ENCODE measurements at regions not wholly inside any gene's neighbourhood (a gene's known extent, or its start where the extent isn't known, plus 50 kb on each side); places are given as distances from the start of the nearest gene placed in this dataset.

- no peak overlapping the region for H2BK12ac ChIP-seq (ENCODE audit: low read length)
- H3K4me1 ChIP-seq (ENCODE audit: control insufficient read depth in 1 of 2, insufficient read depth in 2 of 2, low read length in 2 of 2), result no peaks in the 10 kb centered on the region
- no peak overlapping the region for H3K23ac ChIP-seq (ENCODE audit: low read length)
- H3K9ac ChIP-seq (ENCODE audit: low read length), result no peak overlapping the region
- DNase-seq, result no peak
- no CpG with 5 or more reads among the region's 5 CpGs for WGBS (ENCODE audit: extremely low coverage, insufficient coverage, insufficient read length)
- no peak overlapping the region for H2AK5ac ChIP-seq (ENCODE audit: low read length)
- H3K18ac ChIP-seq (ENCODE audit: low read length), result no peak overlapping the region
- no peaks in the 10 kb centered on the region for H3K79me2 ChIP-seq (ENCODE audit: control insufficient read depth, insufficient read depth, low read length, poor library complexity)
- no peak overlapping the region for H4K91ac ChIP-seq (ENCODE audit: low read depth, low read length)
- H3K36me3 ChIP-seq (ENCODE audit: control insufficient read depth in 1 of 2, insufficient read depth in 2 of 2, low read length in 2 of 2), result no peaks in the 10 kb centered on the region
- no peak overlapping the region for H4K12ac ChIP-seq (ENCODE audit: low read depth, low read length)
- H3K4me3 ChIP-seq (ENCODE audit: low read depth, low read length), result no peak overlapping the region
- H3K4me2 ChIP-seq (ENCODE audit: low read length), result no peak overlapping the region
- no peaks in the 10 kb centered on the region for H3K79me1 ChIP-seq (ENCODE audit: low read length)
- no peaks in the 10 kb centered on the region for H3K9me3 ChIP-seq (ENCODE audit: insufficient read depth, low read depth, low read length)
- no peak overlapping the region for H2BK120ac ChIP-seq (ENCODE audit: insufficient read depth, low read length, poor library complexity)
- no peak overlapping the region for H3K27ac ChIP-seq (ENCODE audit: low read depth, low read length)
- H4K8ac ChIP-seq (ENCODE audit: low read depth, low read length), result no peak overlapping the region
- H2AFZ ChIP-seq (ENCODE audit: insufficient read depth, low read length, poor library complexity), result no peak overlapping the region
- no peaks in the 10 kb centered on the region for H3K27me3 ChIP-seq (ENCODE audit: insufficient read depth, low read length)
- no peak overlapping the region for H2BK5ac ChIP-seq (ENCODE audit: low read depth, low read length, poor library complexity)
- no peak overlapping the region for H3K4ac ChIP-seq (ENCODE audit: low read depth, low read length)
- H3K14ac ChIP-seq (ENCODE audit: low read length), result no peak overlapping the region
These were observed 1165.8 kb downstream of the OLFM4 start for GRCh38 chr13:54194233-54195024.

DNA sequence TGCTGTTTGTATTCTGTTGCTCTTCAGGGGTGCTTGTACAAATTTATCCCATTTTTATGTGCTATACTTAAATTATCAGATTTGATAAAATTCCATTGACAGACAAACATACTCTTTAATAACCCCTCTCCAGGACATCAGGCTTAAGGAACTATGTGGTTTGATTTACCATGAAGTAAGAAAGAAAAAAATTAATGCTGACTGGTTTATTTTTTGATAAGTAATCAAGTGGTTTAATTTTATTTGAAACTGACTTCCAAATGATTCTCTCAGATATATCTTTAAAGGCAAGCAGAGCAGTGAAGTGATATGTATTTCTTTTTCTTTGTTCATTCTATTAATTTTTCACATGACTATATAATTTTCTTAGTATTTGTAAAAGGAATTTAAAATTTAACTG lies 1168.1 kb downstream of the OLFM4 start:
- no peaks in the 10 kb centered on the region for H3K36me3 ChIP-seq (ENCODE audit: control insufficient read depth in 1 of 2, insufficient read depth in 2 of 2, low read length in 2 of 2)
- H3K79me1 ChIP-seq (ENCODE audit: low read length), result no peaks in the 10 kb centered on the region
- H3K18ac ChIP-seq (ENCODE audit: low read length), result no peak overlapping the region
- H3K9me3 ChIP-seq (ENCODE audit: insufficient read depth, low read depth, low read length), result no peaks in the 10 kb centered on the region
- H3K27ac ChIP-seq (ENCODE audit: low read depth, low read length), result no peak overlapping the region
- H3K9ac ChIP-seq (ENCODE audit: low read length), result no peak overlapping the region
- H3K4me3 ChIP-seq (ENCODE audit: low read depth, low read length), result no peak overlapping the region
- no peak overlapping the region for H2BK12ac ChIP-seq (ENCODE audit: low read length)
- H3K4ac ChIP-seq (ENCODE audit: low read depth, low read length), result no peak overlapping the region
- no peak overlapping the region for H4K12ac ChIP-seq (ENCODE audit: low read depth, low read length)
- no peak overlapping the region for H4K8ac ChIP-seq (ENCODE audit: low read depth, low read length)
- no peak overlapping the region for H4K91ac ChIP-seq (ENCODE audit: low read depth, low read length)
- H3K23ac ChIP-seq (ENCODE audit: low read length), result no peak overlapping the region
- no peak overlapping the region for H2BK120ac ChIP-seq (ENCODE audit: insufficient read depth, low read length, poor library complexity)
- H3K4me1 ChIP-seq (ENCODE audit: control insufficient read depth in 1 of 2, insufficient read depth in 2 of 2, low read length in 2 of 2), result no peaks in the 10 kb centered on the region
- no peaks in the 10 kb centered on the region for H3K79me2 ChIP-seq (ENCODE audit: control insufficient read depth, insufficient read depth, low read length, poor library complexity)
- H2AFZ ChIP-seq (ENCODE audit: insufficient read depth, low read length, poor library complexity), result no peak overlapping the region
- H3K27me3 ChIP-seq (ENCODE audit: insufficient read depth, low read length), result no peaks in the 10 kb centered on the region
- H3K4me2 ChIP-seq (ENCODE audit: low read length), result no peak overlapping the region
- no peak overlapping the region for H2AK5ac ChIP-seq (ENCODE audit: low read length)
- no peak overlapping the region for H3K14ac ChIP-seq (ENCODE audit: low read length)
- H2BK5ac ChIP-seq (ENCODE audit: low read depth, low read length, poor library complexity), result no peak overlapping the region
- no peak for DNase-seq

DNA sequence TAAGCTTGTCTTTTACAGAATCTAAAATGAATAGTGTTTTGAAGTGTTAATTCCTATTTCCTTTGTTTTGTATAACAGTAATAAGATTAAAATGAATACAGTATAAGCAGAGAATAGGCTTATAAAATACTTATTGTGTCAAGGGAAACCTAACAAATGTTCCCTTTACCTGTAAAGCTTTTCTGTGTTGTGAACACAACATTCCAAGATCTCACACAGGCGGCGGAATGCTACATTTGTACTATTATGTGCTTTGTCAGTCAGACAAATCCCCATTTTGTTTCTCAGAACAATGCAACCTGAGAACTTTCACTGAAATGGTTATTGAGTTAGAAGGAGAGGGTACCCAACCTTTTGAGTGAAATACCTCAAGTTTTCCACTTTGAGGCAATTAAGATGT lies 1170.3 kb downstream of the OLFM4 start:
- H3K27ac ChIP-seq (ENCODE audit: low read depth, low read length), result no peak overlapping the region
- H3K23ac ChIP-seq (ENCODE audit: low read length), result no peak overlapping the region
- no CpG with 5 or more reads among the region's 2 CpGs for WGBS (ENCODE audit: extremely low coverage, insufficient coverage, insufficient read length)
- H4K8ac ChIP-seq (ENCODE audit: low read depth, low read length), result no peak overlapping the region
- H2BK12ac ChIP-seq (ENCODE audit: low read length), result no peak overlapping the region
- no peak for DNase-seq
- no peaks in the 10 kb centered on the region for H3K9me3 ChIP-seq (ENCODE audit: insufficient read depth, low read depth, low read length)
- no peak overlapping the region for H3K4me3 ChIP-seq (ENCODE audit: low read depth, low read length)
- H3K27me3 ChIP-seq (ENCODE audit: insufficient read depth, low read length), result no peaks in the 10 kb centered on the region
- no peak overlapping the region for H2BK120ac ChIP-seq (ENCODE audit: insufficient read depth, low read length, poor library complexity)
- no peak overlapping the region for H3K9ac ChIP-seq (ENCODE audit: low read length)
- no peaks in the 10 kb centered on the region for H3K36me3 ChIP-seq (ENCODE audit: control insufficient read depth in 1 of 2, insufficient read depth in 2 of 2, low read length in 2 of 2)
- H3K18ac ChIP-seq (ENCODE audit: low read length), result no peak overlapping the region
- peaks cover 3% of the 10 kb centered on the region for H3K79me1 ChIP-seq (ENCODE audit: low read length)
- H3K4me2 ChIP-seq (ENCODE audit: low read length), result no peak overlapping the region
- H3K79me2 ChIP-seq (ENCODE audit: control insufficient read depth, insufficient read depth, low read length, poor library complexity), result no peaks in the 10 kb centered on the region
- no peak overlapping the region for H2BK5ac ChIP-seq (ENCODE audit: low read depth, low read length, poor library complexity)
- H3K14ac ChIP-seq (ENCODE audit: low read length), result no peak overlapping the region
- no peak overlapping the region for H4K12ac ChIP-seq (ENCODE audit: low read depth, low read length)
- no peaks in the 10 kb centered on the region for H3K4me1 ChIP-seq (ENCODE audit: control insufficient read depth in 1 of 2, insufficient read depth in 2 of 2, low read length in 2 of 2)
- H3K4ac ChIP-seq (ENCODE audit: low read depth, low read length), result no peak overlapping the region
- H4K91ac ChIP-seq (ENCODE audit: low read depth, low read length), result no peak overlapping the region
- no peak overlapping the region for H2AK5ac ChIP-seq (ENCODE audit: low read length)
- H2AFZ ChIP-seq (ENCODE audit: insufficient read depth, low read length, poor library complexity), result no peak overlapping the region

DNA sequence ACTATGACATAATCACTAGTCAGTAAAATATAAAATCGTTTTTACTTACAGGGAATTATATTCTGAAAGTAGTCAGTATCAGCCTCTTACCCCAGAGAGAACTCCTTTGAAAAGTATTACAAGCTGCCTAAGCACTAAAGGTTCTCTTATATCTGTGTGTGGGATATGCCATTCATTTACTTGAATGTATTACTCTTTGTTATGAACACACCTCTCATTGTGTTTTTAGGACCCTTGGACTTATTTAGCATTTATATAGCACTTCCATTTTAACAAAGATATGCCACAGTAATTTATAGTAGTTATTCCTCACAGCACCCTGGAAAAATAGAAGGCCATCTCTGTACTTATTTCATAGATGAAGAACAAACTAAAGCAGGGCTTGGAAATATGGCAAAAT lies 1178.0 kb downstream of the OLFM4 start:
- no peak overlapping the region for H3K23ac ChIP-seq (ENCODE audit: low read length)
- no peak overlapping the region for H3K27ac ChIP-seq (ENCODE audit: low read depth, low read length)
- no peak overlapping the region for H4K91ac ChIP-seq (ENCODE audit: low read depth, low read length)
- peaks cover 6% of the 10 kb centered on the region for H3K79me1 ChIP-seq (ENCODE audit: low read length)
- no peak overlapping the region for H2BK5ac ChIP-seq (ENCODE audit: low read depth, low read length, poor library complexity)
- H3K9me3 ChIP-seq (ENCODE audit: insufficient read depth, low read depth, low read length), result no peaks in the 10 kb centered on the region
- H3K9ac ChIP-seq (ENCODE audit: low read length), result no peak overlapping the region
- no peak overlapping the region for H2BK12ac ChIP-seq (ENCODE audit: low read length)
- no peaks in the 10 kb centered on the region for H3K79me2 ChIP-seq (ENCODE audit: control insufficient read depth, insufficient read depth, low read length, poor library complexity)
- no peak for DNase-seq
- H3K4me2 ChIP-seq (ENCODE audit: low read length), result no peak overlapping the region
- H3K14ac ChIP-seq (ENCODE audit: low read length), result no peak overlapping the region
- H3K4me1 ChIP-seq (ENCODE audit: control insufficient read depth in 1 of 2, insufficient read depth in 2 of 2, low read length in 2 of 2), result peaks cover 3 to 5% of the 10 kb centered on the region in 2 experiments
- no peak overlapping the region for H2AFZ ChIP-seq (ENCODE audit: insufficient read depth, low read length, poor library complexity)
- no peaks in the 10 kb centered on the region for H3K36me3 ChIP-seq (ENCODE audit: control insufficient read depth in 1 of 2, insufficient read depth in 2 of 2, low read length in 2 of 2)
- H4K12ac ChIP-seq (ENCODE audit: low read depth, low read length), result no peak overlapping the region
- H3K4me3 ChIP-seq (ENCODE audit: low read depth, low read length), result no peak overlapping the region
- WGBS (ENCODE audit: extremely low coverage, insufficient coverage, insufficient read length), result no CpG with 5 or more reads among the region's 1 CpG
- no peaks in the 10 kb centered on the region for H3K27me3 ChIP-seq (ENCODE audit: insufficient read depth, low read length)
- H3K4ac ChIP-seq (ENCODE audit: low read depth, low read length), result no peak overlapping the region
- no peak overlapping the region for H4K8ac ChIP-seq (ENCODE audit: low read depth, low read length)
- H2BK120ac ChIP-seq (ENCODE audit: insufficient read depth, low read length, poor library complexity), result no peak overlapping the region
- no peak overlapping the region for H3K18ac ChIP-seq (ENCODE audit: low read length)
- H2AK5ac ChIP-seq (ENCODE audit: low read length), result no peak overlapping the region
